SU-DHL-6 (cell line): ENCODE measurements at regions not wholly inside any gene's neighbourhood (a gene's known extent, or its start where the extent isn't known, plus 50 kb on each side); places are given as distances from the start of the nearest gene placed in this dataset.

ENCODE experiments used
- H2AFZ ChIP-seq: fragments of 200-600 bp; sonication (generic); 2 replicates; pipeline ENCODE4 v1.6.1; 2014; ENCODE audit warnings: low read depth, mild to moderate bottlenecking, moderate library complexity, mixed read lengths, antibody characterized with exemption, low read length; ENCODE audit not compliant: severe bottlenecking
- H3F3A ChIP-seq: fragments of 200-600 bp; shearing (Covaris generic); 2 replicates; pipeline ENCODE4 v1.6.0; 2016; ENCODE audit warnings: antibody characterized with exemption, mild to moderate bottlenecking; ENCODE audit not compliant: insufficient read depth
- H3K27ac ChIP-seq: fragments of 200-600 bp; sonication (generic); 2 replicates; pipeline ENCODE4 v1.5.1; 2016; ENCODE audit warnings: low read depth, mild to moderate bottlenecking, low read length, moderate library complexity, mixed read lengths
- H3K27me3 ChIP-seq: fragments of 200-600 bp; sonication (generic), shearing (Covaris generic); 2 replicates; pipeline ENCODE4 v1.6.0; 2014; ENCODE audit warnings: mild to moderate bottlenecking, low read length
- H3K36me3 ChIP-seq: fragments of 200-600 bp; sonication (generic); 2 replicates; pipeline ENCODE4 v1.6.1; 2014; ENCODE audit warnings: mild to moderate bottlenecking, low read length, mixed read lengths
- H3K4me2 ChIP-seq: fragments of 300-600, 200-600 bp; shearing (Covaris generic), sonication (generic); 2 replicates; pipeline ENCODE4 v1.6.0; 2014; ENCODE audit warnings: low read length, low read depth, mild to moderate bottlenecking; ENCODE audit not compliant: poor library complexity, severe bottlenecking
- H3K4me3 ChIP-seq: fragments of 200-600 bp; sonication (generic); 2 replicates; pipeline ENCODE4 v1.5.1; 2014; ENCODE audit warnings: antibody characterized with exemption, low read length, mild to moderate bottlenecking, mixed read lengths; ENCODE audit not compliant: insufficient read depth, poor library complexity, severe bottlenecking
- H3K79me2 ChIP-seq: fragments of 200-600 bp; sonication (generic); 2 replicates; pipeline ENCODE4 v1.6.1; 2014; ENCODE audit warnings: mild to moderate bottlenecking, low read length, moderate library complexity; ENCODE audit not compliant: insufficient read depth
- H3K9ac ChIP-seq: fragments of 200-600 bp; sonication (generic); 2 replicates; pipeline ENCODE4 v1.7.0; 2014; ENCODE audit warnings: mild to moderate bottlenecking, low read length
- H3K9me2 ChIP-seq: fragments of 200-600 bp; sonication (generic); replicated peaks from 2 replicates; pipeline ENCODE4 v1.6.1; 2014; ENCODE audit warnings: low read length; ENCODE audit not compliant: insufficient read depth
- H3K9me3 ChIP-seq: fragments of 200-600 bp; sonication (generic); 2 replicates; pipeline ENCODE4 v1.6.1; 2014; ENCODE audit warnings: low read length, mixed read lengths; ENCODE audit not compliant: insufficient read depth
- H4K20me1 ChIP-seq: fragments of 200-600 bp; sonication (generic); 2 replicates; pipeline ENCODE4 v1.6.1; 2014; ENCODE audit warnings: low read depth, mild to moderate bottlenecking, antibody characterized with exemption, low read length, moderate library complexity, mixed read lengths
- CTCF ChIP-seq: fragments of 200-600 bp; sonication (generic); IDR thresholded peaks from one replicate; pipeline ENCODE4 v1.5.1; 2017; ENCODE audit warnings: antibody characterized with exemption, mild to moderate bottlenecking, low read length, moderate library complexity; ENCODE audit not compliant: insufficient read depth, poor library complexity, severe bottlenecking
- EZH2phosphoT487 ChIP-seq: fragments of 200-600 bp; sonication (generic), shearing (Covaris generic); conservative IDR thresholded peaks from 2 replicates; pipeline ENCODE4 v1.6.1; 2018; ENCODE audit warnings: mild to moderate bottlenecking, antibody characterized with exemption, low read length, moderate library complexity, mixed read lengths

- TF ChIP-seq CTCF: no peak
- TF ChIP-seq EZH2phosphoT487: no peak
- no peaks in the 10 kb centered on the region for H3K27me3 ChIP-seq
- H3K4me3 ChIP-seq: no peak overlapping the region
- H3K27ac ChIP-seq: no peak overlapping the region
- H3K9me3 ChIP-seq: peaks cover 5% of the 10 kb centered on the region; the same call in 1 of the 2 replicates
- no peaks in the 10 kb centered on the region for H3K9me2 ChIP-seq
- no peaks in the 10 kb centered on the region for H3K79me2 ChIP-seq
- H3K9ac ChIP-seq: no peak overlapping the region
- no peaks in the 10 kb centered on the region for H4K20me1 ChIP-seq
- H3K36me3 ChIP-seq: no peaks in the 10 kb centered on the region
- no peak overlapping the region for H3K4me2 ChIP-seq
- H3F3A ChIP-seq: no peaks in the 10 kb centered on the region
- no peak overlapping the region for H2AFZ ChIP-seq
Measured at GRCh38 chr5:4662756-4663155, 477.4 kb upstream of the ADAMTS16 start.

DNA sequence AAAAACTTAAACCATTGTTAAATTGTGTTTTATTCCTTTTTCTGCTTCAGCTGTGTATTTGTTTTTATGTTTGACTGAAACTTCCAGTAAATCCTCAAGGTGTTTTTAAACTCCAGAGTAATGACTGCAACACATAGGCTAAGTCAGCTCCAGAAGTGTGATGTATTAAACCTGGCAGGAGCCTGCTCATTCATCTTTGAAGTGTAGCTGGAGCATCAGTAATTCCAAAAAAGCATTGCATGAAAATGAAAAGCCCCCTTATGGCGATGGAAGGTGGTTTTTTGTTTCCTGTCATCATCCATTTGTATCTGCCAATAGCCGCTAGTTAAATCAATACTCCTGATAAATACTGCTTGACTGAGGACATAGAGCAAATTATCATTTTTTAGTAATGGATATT, 474.2 kb upstream of the ADAMTS16 start:
- Histone ChIP-seq H3K27me3 (no peaks in the 10 kb centered on the region), H3K9me3 (no peaks in the 10 kb centered on the region), H3K4me3 (no peak overlapping the region), H3K36me3 (no peaks in the 10 kb centered on the region), H2AFZ (no peak overlapping the region), H3K79me2 (no peaks in the 10 kb centered on the region), H3K9me2 (no peaks in the 10 kb centered on the region), H4K20me1 (no peaks in the 10 kb centered on the region), H3K9ac (no peak overlapping the region), H3F3A (no peaks in the 10 kb centered on the region), H3K27ac (no peak overlapping the region), H3K4me2 (no peak overlapping the region)
- no peak for TF ChIP-seq EZH2phosphoT487
- no peak for TF ChIP-seq CTCF

- Histone ChIP-seq H3K4me2 (no peak overlapping the region), H3K36me3 (no peaks in the 10 kb centered on the region), H3K9ac (no peak overlapping the region), H3F3A (no peaks in the 10 kb centered on the region), H3K79me2 (no peaks in the 10 kb centered on the region), H3K9me3 (no peaks in the 10 kb centered on the region), H2AFZ (no peak overlapping the region), H3K9me2 (no peaks in the 10 kb centered on the region), H3K4me3 (no peak overlapping the region), H4K20me1 (no peaks in the 10 kb centered on the region), H3K27ac (no peak overlapping the region), H3K27me3 (no peaks in the 10 kb centered on the region)
- no peak for TF ChIP-seq EZH2phosphoT487
Measured at GRCh38 chr5:4674166-4674565, 466.0 kb upstream of the ADAMTS16 start.

GRCh38 chr5:4676934-4677333, 463.2 kb upstream of the ADAMTS16 start:
- TF ChIP-seq EZH2phosphoT487 (no peak), CTCF (no peak)

More at GRCh38 chr5:4676934-4677333, 463.2 kb upstream of the ADAMTS16 start:
- Histone ChIP-seq H3K79me2 (no peaks in the 10 kb centered on the region), H3K9me3 (no peaks in the 10 kb centered on the region), H3K9ac (no peak overlapping the region), H3K27me3 (no peaks in the 10 kb centered on the region), H3K9me2 (no peaks in the 10 kb centered on the region; the same call in 1 of the 2 replicates), H3K36me3 (no peaks in the 10 kb centered on the region; the same call in 1 of the 2 replicates), H3K4me2 (no peak overlapping the region), H3K27ac (no peak overlapping the region), H3F3A (no peaks in the 10 kb centered on the region), H2AFZ (no peak overlapping the region), H4K20me1 (no peaks in the 10 kb centered on the region), H3K4me3 (no peak overlapping the region)
